Keratinocyte (primary cell): ENCODE measurements at regions not wholly inside any gene's neighbourhood (a gene's known extent, or its start where the extent isn't known, plus 50 kb on each side); places are given as distances from the start of the nearest gene placed in this dataset.

ENCODE experiments used
- DNase-seq: peaks from one replicate; pipeline ENCODE4 v3.0.0-alpha.2; 2011; ENCODE audit warnings: low read depth, missing footprints, low spot score
- FAIRE-seq: peaks from 2 replicates; lab custom pipeline; 2011; peaks lifted over from hg19 to GRCh38; lab: Jason Lieb, UNC
- H2AFZ ChIP-seq: 2 replicates; pipeline ENCODE4 v1.6.0; 2012; ENCODE audit warnings: low read length, control low read depth, inconsistent platforms; ENCODE audit not compliant: control insufficient read depth
- H3K27ac ChIP-seq: 2 replicates; pipeline ENCODE4 v1.5.1; 2011; ENCODE audit warnings: low read length; ENCODE audit not compliant: control insufficient read depth, insufficient read depth
- H3K27me3 ChIP-seq: 3 replicates; pipeline ENCODE4 v1.6.0; 2011; ENCODE audit warnings: low read length; ENCODE audit not compliant: control insufficient read depth, insufficient read depth; ENCODE audit errors: extremely low read depth
- H3K36me3 ChIP-seq, 2 experiments: 2 replicates in 1 of 2; 3 replicates in 1 of 2; pipeline ENCODE4 v1.5.1; 2011; ENCODE audit warnings: low read length in 2 of 2, mild to moderate bottlenecking in 1 of 2; ENCODE audit not compliant: control insufficient read depth in 2 of 2, insufficient read depth in 2 of 2; ENCODE audit errors: extremely low read depth in 1 of 2
- H3K4me1 ChIP-seq: 3 replicates; pipeline ENCODE4 v1.5.1; 2011; ENCODE audit warnings: low read length; ENCODE audit not compliant: control insufficient read depth, insufficient read depth; ENCODE audit errors: extremely low read depth
- H3K4me2 ChIP-seq: 3 replicates; pipeline ENCODE4 v1.6.0; 2011; ENCODE audit warnings: low read depth, low read length; ENCODE audit not compliant: control insufficient read depth, insufficient read depth; ENCODE audit errors: extremely low read depth
- H3K4me3 ChIP-seq, 3 experiments: fragments of 200-600 bp in 1 of 3; sonication (generic) in 1 of 3; 2 replicates in 2 of 3; 3 replicates in 1 of 3; pipeline ENCODE4 v1.5.1; 2011 to 2016; ENCODE audit warnings: low read length in 3 of 3, mild to moderate bottlenecking in 3 of 3, control low read depth in 2 of 3, inconsistent platforms in 1 of 3, low read depth in 1 of 3, mixed read lengths in 1 of 3, mixed run types in 1 of 3, moderate library complexity in 1 of 3; ENCODE audit not compliant: control insufficient read depth in 2 of 3, insufficient read depth in 2 of 3; ENCODE audit errors: extremely low read depth in 1 of 3
- H3K79me2 ChIP-seq: 2 replicates; pipeline ENCODE4 v1.6.0; 2012; ENCODE audit warnings: low read length; ENCODE audit not compliant: control insufficient read depth, insufficient read depth
- H3K9ac ChIP-seq: 3 replicates; pipeline ENCODE4 v1.6.0; 2011; ENCODE audit warnings: low read length; ENCODE audit not compliant: control insufficient read depth, insufficient read depth; ENCODE audit errors: extremely low read depth
- H3K9me1 ChIP-seq: 3 replicates; pipeline ENCODE4 v1.6.0; 2011; ENCODE audit warnings: low read length; ENCODE audit not compliant: control insufficient read depth, insufficient read depth; ENCODE audit errors: extremely low read depth
- H3K9me3 ChIP-seq: 2 replicates; pipeline ENCODE4 v1.5.1; 2012; ENCODE audit warnings: low read depth, low read length; ENCODE audit not compliant: control insufficient read depth
- H4K20me1 ChIP-seq: 3 replicates; pipeline ENCODE4 v1.6.0; 2011; ENCODE audit warnings: low read length; ENCODE audit not compliant: control insufficient read depth, insufficient read depth; ENCODE audit errors: extremely low read depth
- CTCF ChIP-seq, 3 experiments: IDR thresholded peaks in 1 of 3; conservative IDR thresholded peaks in 1 of 3; optimal IDR thresholded peaks in 1 of 3; 2 replicates in 2 of 3; 3 replicates in 1 of 3; pipeline versions ENCODE3 to v1.5.1; 2011; ENCODE audit warnings: low read length in 3 of 3, mild to moderate bottlenecking in 3 of 3, moderate library complexity in 2 of 3, control low read depth in 1 of 3, inconsistent platforms in 1 of 3; ENCODE audit not compliant: insufficient read depth in 2 of 3; ENCODE audit errors: extremely low read depth in 1 of 3
- EZH2 ChIP-seq: IDR thresholded peaks from one replicate; pipeline ENCODE4 v1.6.1; 2012; ENCODE audit warnings: inconsistent platforms, mild to moderate bottlenecking, low read length, moderate library complexity
- dilution Hi-C: fragments of 300-500 bp; cut with MboI; formaldehyde crosslinking; loops from one replicate; pipeline ENCODE4 v1.7.0; 2020; ENCODE audit warnings: low sequenced_read_pairs; ENCODE audit not compliant: extremely low pct_ligation_motif_present

DNA sequence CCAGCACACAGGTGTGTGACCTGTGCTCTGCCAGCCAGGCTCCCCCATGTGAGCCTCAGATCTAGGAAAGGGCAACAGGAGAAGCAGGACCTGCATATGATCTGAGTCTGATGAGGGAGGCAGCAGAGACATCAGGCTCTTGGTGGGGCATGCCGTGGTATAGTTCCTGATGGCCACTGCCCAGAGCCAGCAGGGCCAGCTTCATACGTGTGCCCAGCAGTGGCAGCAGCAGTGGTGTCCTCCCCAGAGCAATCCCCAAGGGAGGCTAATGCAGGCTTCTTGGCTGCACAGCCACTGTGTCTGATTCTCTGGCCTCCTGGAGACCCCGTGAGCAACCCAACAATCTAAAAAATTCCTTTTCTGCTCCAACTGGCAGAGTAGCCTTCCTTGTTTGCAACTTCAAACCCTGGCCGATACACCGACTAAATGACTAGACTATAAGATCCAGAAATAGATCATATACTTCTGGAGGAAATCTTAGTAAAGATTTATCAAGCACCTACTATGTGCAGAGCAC, 230.6 kb upstream of the ZMIZ1 start:
- TF ChIP-seq CTCF (optimal IDR thresholded peaks at IDR 0.05 in 1 of 3, IDR thresholded peaks at IDR 0.05 in 1 of 3, conservative IDR thresholded peaks at IDR 0.05 in 1 of 3; ENCODE audit: extremely low read depth in 1 of 3, insufficient read depth in 2 of 3, low read length in 3 of 3) (no peak), EZH2 (no peak)
- H3K4me3 ChIP-seq, result no peak overlapping the region
- no peaks in the 10 kb centered on the region for H3K9me3 ChIP-seq
- H3K36me3 ChIP-seq, result no peaks in the 10 kb centered on the region
- DNase-seq (no peak), FAIRE-seq (no peak)
- H3K9ac ChIP-seq, result no peak overlapping the region
- no peaks in the 10 kb centered on the region for H3K9me1 ChIP-seq
- peaks cover 4% of the 10 kb centered on the region for H3K27me3 ChIP-seq
- no peak overlapping the region for H3K4me2 ChIP-seq
- no peak overlapping the region for H2AFZ ChIP-seq
- no peak overlapping the region for H3K27ac ChIP-seq
- H3K4me1 ChIP-seq, result no peaks in the 10 kb centered on the region
- no peaks in the 10 kb centered on the region for H3K79me2 ChIP-seq
- dilution Hi-C loops, result no loop called here
- H4K20me1 ChIP-seq, result no peaks in the 10 kb centered on the region

- H4K20me1 ChIP-seq, result no peaks in the 10 kb centered on the region
- no peaks in the 10 kb centered on the region for H3K9me1 ChIP-seq
- H3K79me2 ChIP-seq, result no peaks in the 10 kb centered on the region
- no peak overlapping the region for H3K4me3 ChIP-seq
- DNase-seq (no peak), FAIRE-seq (no peak)
- H3K4me1 ChIP-seq, result no peaks in the 10 kb centered on the region
- no peak for TF ChIP-seq EZH2
- TF ChIP-seq CTCF (optimal IDR thresholded peaks at IDR 0.05 in 1 of 3, IDR thresholded peaks at IDR 0.05 in 1 of 3, conservative IDR thresholded peaks at IDR 0.05 in 1 of 3; ENCODE audit: extremely low read depth in 1 of 3, insufficient read depth in 2 of 3, low read length in 3 of 3), result no peak
- no peak overlapping the region for H2AFZ ChIP-seq
- no peak overlapping the region for H3K27ac ChIP-seq
- H3K4me2 ChIP-seq, result no peak overlapping the region
- no peaks in the 10 kb centered on the region for H3K9me3 ChIP-seq
- no peak overlapping the region for H3K9ac ChIP-seq
- no peaks in the 10 kb centered on the region for H3K36me3 ChIP-seq
- dilution Hi-C loops, result no loop called here
- peaks cover 9% of the 10 kb centered on the region for H3K27me3 ChIP-seq
These were observed 225.3 kb upstream of the ZMIZ1 start for GRCh38 chr10:78843495-78843894.
